ENCODE measurements at regions not wholly inside any gene's neighbourhood (a gene's known extent, or its start where the extent isn't known, plus 50 kb on each side); places are given as distances from the start of the nearest gene placed in this dataset.

DNA sequence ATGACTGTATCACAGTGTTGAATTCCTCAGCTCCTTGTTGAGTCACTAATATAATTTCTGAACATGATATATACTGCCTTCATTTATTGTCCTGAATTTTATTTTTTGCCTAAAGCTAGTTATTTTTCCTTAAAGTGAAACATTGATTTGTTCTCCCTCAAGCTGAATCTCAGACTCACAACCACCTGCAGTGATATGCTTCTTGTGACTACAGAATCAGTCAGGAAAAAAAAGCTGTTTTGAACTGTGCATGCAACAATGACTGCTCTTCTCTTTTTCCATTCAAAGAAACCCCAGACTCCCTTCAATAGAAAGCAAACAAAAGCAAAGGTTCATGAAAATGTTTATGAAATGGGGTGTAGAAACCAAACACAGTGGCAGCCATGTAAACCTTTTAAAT is 470.2 kb upstream of the CHD1 start:
- TF ChIP-seq, protein P1, sequence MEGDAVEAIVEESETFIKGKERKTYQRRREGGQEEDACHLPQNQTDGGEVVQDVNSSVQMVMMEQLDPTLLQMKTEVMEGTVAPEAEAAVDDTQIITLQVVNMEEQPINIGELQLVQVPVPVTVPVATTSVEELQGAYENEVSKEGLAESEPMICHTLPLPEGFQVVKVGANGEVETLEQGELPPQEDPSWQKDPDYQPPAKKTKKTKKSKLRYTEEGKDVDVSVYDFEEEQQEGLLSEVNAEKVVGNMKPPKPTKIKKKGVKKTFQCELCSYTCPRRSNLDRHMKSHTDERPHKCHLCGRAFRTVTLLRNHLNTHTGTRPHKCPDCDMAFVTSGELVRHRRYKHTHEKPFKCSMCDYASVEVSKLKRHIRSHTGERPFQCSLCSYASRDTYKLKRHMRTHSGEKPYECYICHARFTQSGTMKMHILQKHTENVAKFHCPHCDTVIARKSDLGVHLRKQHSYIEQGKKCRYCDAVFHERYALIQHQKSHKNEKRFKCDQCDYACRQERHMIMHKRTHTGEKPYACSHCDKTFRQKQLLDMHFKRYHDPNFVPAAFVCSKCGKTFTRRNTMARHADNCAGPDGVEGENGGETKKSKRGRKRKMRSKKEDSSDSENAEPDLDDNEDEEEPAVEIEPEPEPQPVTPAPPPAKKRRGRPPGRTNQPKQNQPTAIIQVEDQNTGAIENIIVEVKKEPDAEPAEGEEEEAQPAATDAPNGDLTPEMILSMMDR (IDR thresholded peaks at IDR 0.05): no peak
- TF ChIP-seq ZFX (IDR thresholded peaks at IDR 0.05; ENCODE audit: borderline replicate concordance): no peak
